ENCODE measurements at regions not wholly inside any gene's neighbourhood (a gene's known extent, or its start where the extent isn't known, plus 50 kb on each side); places are given as distances from the start of the nearest gene placed in this dataset.
"Not testable (repeated sequence)": the region's sequence is repeated elsewhere in the genome, so short reads cannot be mapped to it uniquely, and the experiment has no call there.

- H3K27ac Mint-ChIP-seq: no peak overlapping the region
- H3K4me1 Mint-ChIP-seq: no peaks in the 10 kb centered on the region
- DNase-seq: no peak
- POLR2A ChIA-PET: no interaction called here
- ATAC-seq: no peak
- no peaks in the 10 kb centered on the region for H3K27me3 Mint-ChIP-seq
- no peaks in the 10 kb centered on the region for H3K36me3 Mint-ChIP-seq
- H3K4me3 Mint-ChIP-seq: no peak overlapping the region
- H3K9me3 Mint-ChIP-seq: peaks cover 0 to 16% (median 1%) of the 10 kb centered on the region in 9 donors
Observed at GRCh38 chr7:126150278-126150958, 1102.3 kb downstream of the GRM8 start.

GRCh38 chr7:126140858-126141466 lies 1111.8 kb downstream of the GRM8 start:
- DNase-seq: no peak
- no peaks in the 10 kb centered on the region for H3K36me3 Mint-ChIP-seq
- H3K9me3 Mint-ChIP-seq: peaks cover 0 to 11% (median 4%) of the 10 kb centered on the region in 9 donors
- ATAC-seq: no peak
- no peak overlapping the region for H3K4me3 Mint-ChIP-seq
- POLR2A ChIA-PET: no interaction called here
- no peaks in the 10 kb centered on the region for H3K27me3 Mint-ChIP-seq
- no peaks in the 10 kb centered on the region for H3K4me1 Mint-ChIP-seq
- H3K27ac Mint-ChIP-seq: no peak overlapping the region

GRCh38 chr7:126119981-126120380 lies 1132.8 kb downstream of the GRM8 start:
- Mint-ChIP-seq H3K36me3 (no peaks in the 10 kb centered on the region), H3K4me1 (no peaks in the 10 kb centered on the region), H3K4me3 (no peak overlapping the region), H3K27me3 (no peaks in the 10 kb centered on the region), H3K9me3 (peaks cover 3 to 26% (median 13%) of the 10 kb centered on the region in 9 donors), H3K27ac (no peak overlapping the region)
- POLR2A ChIA-PET: no interaction called here
- ATAC-seq (no peak), DNase-seq (no peak)

GRCh38 chr7:126103582-126103981 lies 1149.2 kb downstream of the GRM8 start:
- Mint-ChIP-seq H3K36me3 (no peaks in the 10 kb centered on the region), H3K27ac (no peak overlapping the region), H3K9me3 (peaks cover 0 to 37% (median 13%) of the 10 kb centered on the region in 9 donors), H3K27me3 (no peaks in the 10 kb centered on the region), H3K4me1 (no peaks in the 10 kb centered on the region), H3K4me3 (no peak overlapping the region)
- DNase-seq (no peak), ATAC-seq (no peak)
- POLR2A ChIA-PET: no interaction called here

- POLR2A ChIA-PET: no interaction called here
- DNase-seq (no peak), ATAC-seq (no peak)
- no peaks in the 10 kb centered on the region for H3K4me1 Mint-ChIP-seq
- no peaks in the 10 kb centered on the region for H3K27me3 Mint-ChIP-seq
- H3K27ac Mint-ChIP-seq: no peak overlapping the region
- H3K36me3 Mint-ChIP-seq: no peaks in the 10 kb centered on the region
- peaks cover 0 to 33% (median 12%) of the 10 kb centered on the region in 9 donors for H3K9me3 Mint-ChIP-seq
- H3K4me3 Mint-ChIP-seq: no peak overlapping the region
Observed at GRCh38 chr7:126083014-126083413, 1153.4 kb upstream of the POT1 start.

GRCh38 chr7:126079581-126079980 lies 1150.0 kb upstream of the POT1 start:
- Mint-ChIP-seq H3K36me3 (no peaks in the 10 kb centered on the region), H3K27ac (no peak overlapping the region), H3K4me3 (no peak overlapping the region), H3K4me1 (no peaks in the 10 kb centered on the region), H3K9me3 (peaks cover 0 to 36% (median 10%) of the 10 kb centered on the region in 9 donors), H3K27me3 (no peaks in the 10 kb centered on the region)
- no peak for DNase-seq
- ATAC-seq: no peak
- POLR2A ChIA-PET: no interaction called here

- H3K27ac Mint-ChIP-seq: no peak overlapping the region
- no peaks in the 10 kb centered on the region for H3K36me3 Mint-ChIP-seq
- no peaks in the 10 kb centered on the region for H3K27me3 Mint-ChIP-seq
- H3K4me3 Mint-ChIP-seq: no peak overlapping the region
- ATAC-seq (no peak), DNase-seq (no peak)
- H3K4me1 Mint-ChIP-seq: no peaks in the 10 kb centered on the region
- H3K9me3 Mint-ChIP-seq: peaks cover 0 to 40% (median 7%) of the 10 kb centered on the region in 9 donors
- POLR2A ChIA-PET: no interaction called here
Observed at GRCh38 chr7:126079151-126079550, 1149.5 kb upstream of the POT1 start.

- Mint-ChIP-seq H3K27ac (no peak overlapping the region), H3K4me3 (no peak overlapping the region), H3K36me3 (no peaks in the 10 kb centered on the region), H3K27me3 (no peaks in the 10 kb centered on the region), H3K9me3 (peaks cover 2 to 26% (median 11%) of the 10 kb centered on the region in 9 donors), H3K4me1 (no peaks in the 10 kb centered on the region)
- POLR2A ChIA-PET: no interaction called here
- no peak for DNase-seq
- no peak for ATAC-seq
Observed at GRCh38 chr7:126065766-126066165, 1136.1 kb upstream of the POT1 start.

GRCh38 chr7:126057979-126058378 lies 1128.4 kb upstream of the POT1 start:
- Mint-ChIP-seq H3K27me3 (no peaks in the 10 kb centered on the region), H3K9me3 (peaks cover 2 to 30% (median 12%) of the 10 kb centered on the region in 9 donors), H3K27ac (no peak overlapping the region), H3K4me1 (no peaks in the 10 kb centered on the region), H3K4me3 (no peak overlapping the region), H3K36me3 (no peaks in the 10 kb centered on the region)
- DNase-seq: no peak
- no peak for ATAC-seq
- POLR2A ChIA-PET: no interaction called here

- H3K9me3 Mint-ChIP-seq: peaks cover 4 to 30% (median 10%) of the 10 kb centered on the region in 9 donors
- H3K4me1 Mint-ChIP-seq, H3K27ac Mint-ChIP-seq, DNase-seq, POLR2A ChIA-PET, H3K36me3 Mint-ChIP-seq, ATAC-seq, H3K4me3 Mint-ChIP-seq, H3K27me3 Mint-ChIP-seq: not testable (repeated sequence)
Observed at GRCh38 chr7:126056613-126057012, 1127.0 kb upstream of the POT1 start.

- no peaks in the 10 kb centered on the region for H3K36me3 Mint-ChIP-seq
- no peaks in the 10 kb centered on the region for H3K4me1 Mint-ChIP-seq
- H3K27ac Mint-ChIP-seq: no peak overlapping the region
- H3K9me3 Mint-ChIP-seq: peaks cover 0 to 19% (median 7%) of the 10 kb centered on the region in 9 donors
- no peak for DNase-seq
- POLR2A ChIA-PET: no interaction called here
- ATAC-seq: no peak
- H3K27me3 Mint-ChIP-seq: no peaks in the 10 kb centered on the region
- no peak overlapping the region for H3K4me3 Mint-ChIP-seq
Observed at GRCh38 chr7:126052229-126052628, 1122.6 kb upstream of the POT1 start.

- Mint-ChIP-seq H3K4me3 (no peak overlapping the region), H3K36me3 (no peaks in the 10 kb centered on the region), H3K27ac (no peak overlapping the region), H3K9me3 (peaks cover 0 to 10% (median 5%) of the 10 kb centered on the region in 9 donors), H3K4me1 (no peaks in the 10 kb centered on the region), H3K27me3 (no peaks in the 10 kb centered on the region)
- ATAC-seq (no peak), DNase-seq (no peak)
- POLR2A ChIA-PET: no interaction called here
Observed at GRCh38 chr7:126044662-126045061, 1115.0 kb upstream of the POT1 start.

- Mint-ChIP-seq H3K4me3 (no peak overlapping the region), H3K4me1 (no peaks in the 10 kb centered on the region), H3K36me3 (no peaks in the 10 kb centered on the region), H3K27ac (no peak overlapping the region), H3K9me3 (peaks cover 0 to 5% (median 2%) of the 10 kb centered on the region in 9 donors), H3K27me3 (no peaks in the 10 kb centered on the region)
- DNase-seq (no peak), ATAC-seq (no peak)
- POLR2A ChIA-PET: no interaction called here
Observed at GRCh38 chr7:126041472-126041871, 1111.8 kb upstream of the POT1 start.

All from naive thymus-derived CD8-positive, alpha-beta T cell (primary cell).